Endodermal cell (in vitro differentiated cells): ENCODE measurements at regions not wholly inside any gene's neighbourhood (a gene's known extent, or its start where the extent isn't known, plus 50 kb on each side); places are given as distances from the start of the nearest gene placed in this dataset.

ENCODE experiments used
- DNase-seq: peaks from one replicate; pipeline ENCODE4 v3.0.0-alpha.2; 2017
- H3K27ac ChIP-seq: 2 replicates; pipeline ENCODE4 v1.5.1; 2013; ENCODE audit warnings: mild to moderate bottlenecking, low read depth, low read length, moderate library complexity
- H3K27me3 ChIP-seq: 2 replicates; pipeline ENCODE4 v1.6.1; 2013; ENCODE audit warnings: mild to moderate bottlenecking, low read length, moderate library complexity; ENCODE audit not compliant: insufficient read depth, control insufficient read depth, poor library complexity, severe bottlenecking
- H3K36me3 ChIP-seq: 2 replicates; pipeline ENCODE4 v1.7.0; 2013; ENCODE audit warnings: mild to moderate bottlenecking, low read length, moderate library complexity; ENCODE audit not compliant: control insufficient read depth, insufficient read depth
- H3K4me1 ChIP-seq: one replicate; pipeline ENCODE4 v1.7.0; 2013; ENCODE audit warnings: low read length; ENCODE audit not compliant: control insufficient read depth, insufficient read depth
- H3K4me3 ChIP-seq: 2 replicates; pipeline ENCODE4 v1.5.1; 2013; ENCODE audit warnings: mild to moderate bottlenecking, low read length, moderate library complexity
- H3K9ac ChIP-seq: 2 replicates; pipeline ENCODE4 v1.6.1; 2013; ENCODE audit warnings: mild to moderate bottlenecking, low read length, moderate library complexity; ENCODE audit not compliant: poor library complexity, severe bottlenecking; ENCODE audit errors: extremely low read depth
- H3K9me3 ChIP-seq: 2 replicates; pipeline ENCODE4 v1.6.1; 2013; ENCODE audit warnings: mild to moderate bottlenecking, low read length, moderate library complexity; ENCODE audit not compliant: control insufficient read depth
- H3K27ac Mint-ChIP-seq: 2 replicates; pipeline ENCODE4 v1.8.0; 2020; ENCODE audit warnings: mixed read lengths
- H3K27me3 Mint-ChIP-seq: 2 replicates; pipeline ENCODE4 v1.8.0; 2021; ENCODE audit warnings: mild to moderate bottlenecking, mixed read lengths; ENCODE audit not compliant: insufficient read depth
- H3K36me3 Mint-ChIP-seq: 2 replicates; pipeline ENCODE4 v1.8.0; 2020; ENCODE audit warnings: low read depth, mixed read lengths
- H3K4me1 Mint-ChIP-seq: 2 replicates; pipeline ENCODE4 v1.8.0; 2020; ENCODE audit warnings: mixed read lengths
- H3K4me3 Mint-ChIP-seq: 2 replicates; pipeline ENCODE4 v1.8.0; 2020; ENCODE audit warnings: mild to moderate bottlenecking, moderate library complexity, mixed read lengths
- H3K9me3 Mint-ChIP-seq: 2 replicates; pipeline ENCODE4 v1.8.0; 2020; ENCODE audit warnings: mild to moderate bottlenecking, mixed read lengths
- WGBS, 2 experiments: methylation state at CpG; one replicate each; pipeline versions ENCODE4 v1.1.5 to v1.1.7; 2013; ENCODE audit warnings: missing lambda C conversion rate in 2 of 2, mixed read lengths in 1 of 2; ENCODE audit not compliant: insufficient coverage in 1 of 2, insufficient read length in 1 of 2; 5-methylcytosine and 5-hydroxymethylcytosine counted together
- TF ChIP-seq, protein P1 (sequence below): fragments of 200-600 bp; sonication (generic); conservative IDR thresholded peaks from 2 replicates; pipeline ENCODE4 v1.5.0; 2021; ENCODE audit warnings: antibody characterized with exemption, mild to moderate bottlenecking

DNA sequence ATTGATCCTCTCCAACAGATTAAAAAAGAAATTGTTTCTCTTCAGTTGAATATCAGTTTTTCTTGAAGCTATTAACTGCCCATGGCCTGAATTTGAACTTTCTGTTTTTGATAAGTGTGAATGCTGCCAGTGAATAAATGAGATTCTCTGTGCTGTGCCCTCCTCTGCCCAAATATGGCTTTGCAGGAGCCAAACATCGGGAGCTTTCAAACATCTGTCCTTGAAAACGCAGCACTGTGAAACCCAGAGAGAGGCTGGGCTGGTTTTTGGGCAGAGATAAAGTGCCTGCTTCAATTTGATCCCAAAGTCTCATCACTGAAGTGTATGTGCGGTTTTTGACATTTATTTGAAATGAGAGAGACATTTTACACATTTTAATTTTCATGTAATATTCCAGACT lies 268.3 kb upstream of the SHH start:
- 20 to 65% methylated on average over 1 to 2 of the region's 3 CpGs for WGBS, 2 experiments
- TF ChIP-seq, protein P1, sequence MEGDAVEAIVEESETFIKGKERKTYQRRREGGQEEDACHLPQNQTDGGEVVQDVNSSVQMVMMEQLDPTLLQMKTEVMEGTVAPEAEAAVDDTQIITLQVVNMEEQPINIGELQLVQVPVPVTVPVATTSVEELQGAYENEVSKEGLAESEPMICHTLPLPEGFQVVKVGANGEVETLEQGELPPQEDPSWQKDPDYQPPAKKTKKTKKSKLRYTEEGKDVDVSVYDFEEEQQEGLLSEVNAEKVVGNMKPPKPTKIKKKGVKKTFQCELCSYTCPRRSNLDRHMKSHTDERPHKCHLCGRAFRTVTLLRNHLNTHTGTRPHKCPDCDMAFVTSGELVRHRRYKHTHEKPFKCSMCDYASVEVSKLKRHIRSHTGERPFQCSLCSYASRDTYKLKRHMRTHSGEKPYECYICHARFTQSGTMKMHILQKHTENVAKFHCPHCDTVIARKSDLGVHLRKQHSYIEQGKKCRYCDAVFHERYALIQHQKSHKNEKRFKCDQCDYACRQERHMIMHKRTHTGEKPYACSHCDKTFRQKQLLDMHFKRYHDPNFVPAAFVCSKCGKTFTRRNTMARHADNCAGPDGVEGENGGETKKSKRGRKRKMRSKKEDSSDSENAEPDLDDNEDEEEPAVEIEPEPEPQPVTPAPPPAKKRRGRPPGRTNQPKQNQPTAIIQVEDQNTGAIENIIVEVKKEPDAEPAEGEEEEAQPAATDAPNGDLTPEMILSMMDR: no peak
- H3K4me3 Mint-ChIP-seq: no peak overlapping the region
- peaks cover 4% of the 10 kb centered on the region for H3K27me3 Mint-ChIP-seq
- H3K36me3 Mint-ChIP-seq: no peaks in the 10 kb centered on the region
- no peak for DNase-seq
- Histone ChIP-seq H3K4me3 (no peak overlapping the region), H3K4me1 (no peaks in the 10 kb centered on the region), H3K36me3 (no peaks in the 10 kb centered on the region), H3K27me3 (no peaks in the 10 kb centered on the region), H3K9me3 (no peaks in the 10 kb centered on the region), H3K27ac (no peak overlapping the region), H3K9ac (no peak overlapping the region)
- peaks cover 3% of the 10 kb centered on the region for H3K9me3 Mint-ChIP-seq
- H3K4me1 Mint-ChIP-seq: no peaks in the 10 kb centered on the region
- H3K27ac Mint-ChIP-seq: no peak overlapping the region

DNA sequence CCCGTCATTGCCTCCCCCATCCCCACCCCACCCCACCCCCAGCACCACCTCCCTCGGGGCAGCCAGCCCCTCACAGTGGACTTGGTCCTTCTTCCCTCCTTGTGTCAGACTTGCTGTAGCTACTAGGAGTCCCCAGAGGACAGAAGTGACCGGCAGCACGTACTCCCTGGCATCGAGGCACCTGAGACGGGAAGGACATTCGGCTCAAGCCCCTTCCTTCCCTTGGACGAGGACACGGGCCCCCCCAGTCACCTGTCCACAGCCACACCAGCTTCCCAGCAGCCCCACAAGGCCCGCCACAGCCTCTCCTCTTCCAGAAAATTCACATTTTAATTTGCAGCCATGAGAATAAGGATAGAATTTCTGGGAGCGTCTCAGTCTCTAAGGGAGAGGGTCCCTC lies 267.8 kb upstream of the SHH start:
- no peak overlapping the region for H3K4me3 ChIP-seq
- peaks cover 3% of the 10 kb centered on the region for H3K9me3 Mint-ChIP-seq
- no peaks in the 10 kb centered on the region for H3K4me1 ChIP-seq
- no peak overlapping the region for H3K4me3 Mint-ChIP-seq
- no peaks in the 10 kb centered on the region for H3K36me3 Mint-ChIP-seq
- 88 to 100% methylated on average over 4 to 10 of the region's 11 CpGs for WGBS, 2 experiments
- no peaks in the 10 kb centered on the region for H3K4me1 Mint-ChIP-seq
- H3K27ac Mint-ChIP-seq: no peak overlapping the region
- no peak overlapping the region for H3K27ac ChIP-seq
- no peaks in the 10 kb centered on the region for H3K9me3 ChIP-seq
- no peak for DNase-seq
- no peak overlapping the region for H3K9ac ChIP-seq
- no peaks in the 10 kb centered on the region for H3K36me3 ChIP-seq
- H3K27me3 ChIP-seq: no peaks in the 10 kb centered on the region
- TF ChIP-seq, protein P1: no peak
- H3K27me3 Mint-ChIP-seq: peaks cover 4% of the 10 kb centered on the region

DNA sequence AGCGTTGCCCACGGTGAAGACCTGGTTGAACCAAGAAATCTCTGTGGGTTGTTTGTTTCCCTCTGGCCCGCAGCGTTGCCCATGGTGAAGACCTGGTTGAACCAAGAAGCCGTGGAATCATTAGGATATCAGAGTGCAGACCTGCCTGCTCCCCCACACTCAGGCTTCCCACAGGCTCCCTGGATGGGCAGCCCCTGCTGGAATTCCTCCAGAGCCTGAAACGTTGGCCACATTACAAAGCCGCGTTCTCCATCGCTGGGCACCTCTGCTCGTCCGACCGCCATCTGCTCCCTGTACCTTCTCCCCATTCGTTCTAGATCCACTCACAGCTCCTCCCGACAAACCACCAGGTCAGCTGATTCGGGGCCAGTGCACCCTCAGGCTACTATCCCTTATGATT lies 266.9 kb upstream of the SHH start:
- no peak overlapping the region for H3K27ac Mint-ChIP-seq
- TF ChIP-seq, protein P1: no peak
- Histone ChIP-seq H3K4me3 (no peak overlapping the region), H3K4me1 (no peaks in the 10 kb centered on the region), H3K27me3 (no peaks in the 10 kb centered on the region), H3K9ac (no peak overlapping the region), H3K36me3 (no peaks in the 10 kb centered on the region), H3K27ac (no peak overlapping the region), H3K9me3 (no peaks in the 10 kb centered on the region)
- no peaks in the 10 kb centered on the region for H3K36me3 Mint-ChIP-seq
- no peak overlapping the region for H3K4me3 Mint-ChIP-seq
- H3K9me3 Mint-ChIP-seq: peaks cover 3% of the 10 kb centered on the region
- 95% methylated on average over 5 to 15 of the region's 15 CpGs for WGBS, 2 experiments
- no peak for DNase-seq
- no peaks in the 10 kb centered on the region for H3K4me1 Mint-ChIP-seq
- peaks cover 4% of the 10 kb centered on the region for H3K27me3 Mint-ChIP-seq
